GM12878 (cell line): ENCODE measurements at regions not wholly inside any gene's neighbourhood (a gene's known extent, or its start where the extent isn't known, plus 50 kb on each side); places are given as distances from the start of the nearest gene placed in this dataset.
"Not testable (repeated sequence)": the region's sequence is repeated elsewhere in the genome, so short reads cannot be mapped to it uniquely, and the experiment has no call there.

Experiments
- CEBPB ChIP-seq, 2 experiments: fragments of 150-350 bp in 1 of 2; IDR thresholded peaks; 2 replicates each; pipeline ENCODE4 v1.6.1; 2012 to 2014; ENCODE audit warnings: low read depth in 2 of 2, low read length in 2 of 2, borderline replicate concordance in 1 of 2, inconsistent platforms in 1 of 2
- CHD4 ChIP-seq: fragments of 200-600 bp; sonication (generic); IDR thresholded peaks from 2 replicates; pipeline ENCODE4 v1.6.1; 2016; ENCODE audit warnings: mild to moderate bottlenecking
- CTCF ChIP-seq, 3 experiments: IDR thresholded peaks in 2 of 3; conservative IDR thresholded peaks in 1 of 3; 2 replicates each; pipeline ENCODE4 v1.5.1; 2011; ENCODE audit warnings: low read depth in 3 of 3, low read length in 3 of 3, mild to moderate bottlenecking in 3 of 3, control low read depth in 2 of 3, moderate library complexity in 2 of 3, inconsistent platforms in 1 of 3, mixed read lengths in 1 of 3; ENCODE audit not compliant: control insufficient read depth in 2 of 3, insufficient read depth in 1 of 3; ENCODE audit errors: extremely low read depth in 1 of 3
- EGR1 ChIP-seq, 2 experiments: IDR thresholded peaks; 1 replicate in 1 of 2; 2 replicates in 1 of 2; pipeline ENCODE4 v1.6.1; 2011 to 2012; ENCODE audit warnings: low read depth in 2 of 2, low read length in 2 of 2, borderline replicate concordance in 1 of 2, mild to moderate bottlenecking in 1 of 2, moderate library complexity in 1 of 2
- EP300 ChIP-seq, 2 experiments: fragments of 150-350 bp in 1 of 2; IDR thresholded peaks; 2 replicates each; pipeline ENCODE4 v1.6.1; 2011 to 2012; ENCODE audit warnings: low read depth in 2 of 2, low read length in 2 of 2, borderline replicate concordance in 1 of 2, improper control_type of control experiment in 1 of 2, inconsistent platforms in 1 of 2; ENCODE audit not compliant: control insufficient read depth in 1 of 2
- FOXK2 ChIP-seq: fragments of 450-650 bp; IDR thresholded peaks from 2 replicates; pipeline ENCODE4 v1.6.1; 2017; ENCODE audit warnings: mild to moderate bottlenecking, moderate library complexity
- POLR2A ChIP-seq: IDR thresholded peaks from 2 replicates; pipeline ENCODE4 v1.6.1; 2011; ENCODE audit warnings: low read depth, mild to moderate bottlenecking, low read length
- RELA ChIP-seq: fragments of 450-650 bp; IDR thresholded peaks from 2 replicates; pipeline ENCODE4 v1.8.0; 2014; ENCODE audit warnings: borderline replicate concordance; ENCODE audit not compliant: partially characterized antibody
- RFX5 ChIP-seq: IDR thresholded peaks from 2 replicates; pipeline ENCODE4 v1.6.1; 2011; ENCODE audit warnings: low read depth, low read length, improper control_type of control experiment
- TF ChIP-seq, protein P1 (sequence below): IDR thresholded peaks from 2 replicates; pipeline ENCODE4 v1.6.1; 2011; ENCODE audit warnings: borderline replicate concordance, low read depth, mild to moderate bottlenecking, moderate library complexity, low read length; ENCODE audit not compliant: insufficient read depth, poor library complexity, severe bottlenecking

DNA sequence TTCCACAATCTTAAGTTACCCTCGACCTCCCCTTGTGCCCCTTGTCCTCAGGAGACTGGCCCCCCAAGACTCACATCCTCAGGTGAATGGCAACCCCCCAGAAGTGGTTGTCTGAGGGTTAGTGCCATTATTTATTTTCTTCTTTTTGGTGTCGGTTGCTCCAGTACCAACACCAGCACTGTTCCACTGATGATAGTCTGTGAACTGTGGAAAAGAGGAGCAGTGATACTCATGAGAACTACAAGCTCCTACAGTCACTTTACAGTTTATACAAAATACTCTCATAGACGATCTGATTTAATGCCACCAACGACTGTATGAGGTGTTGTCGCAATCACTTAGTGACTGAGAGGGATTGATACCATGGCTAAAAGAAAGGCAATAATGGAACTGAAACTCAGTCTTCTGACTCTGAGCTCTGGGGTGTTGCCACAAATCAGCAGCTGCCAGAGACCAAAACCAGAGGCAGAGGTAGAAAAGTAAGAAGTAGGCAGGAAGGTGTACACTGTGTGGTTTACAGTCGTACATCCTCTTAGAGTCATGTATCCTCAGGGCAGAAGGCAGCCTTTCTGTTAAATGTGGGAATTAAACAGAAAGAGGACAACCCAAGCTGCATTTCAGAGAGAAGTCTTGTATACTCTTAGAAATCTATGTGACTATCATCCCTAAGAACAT is 90.8 kb upstream of the ADCY2 start:
- TF ChIP-seq POLR2A; CTCF (IDR thresholded peaks at IDR 0.05 in 2 of 3, conservative IDR thresholded peaks at IDR 0.05 in 1 of 3; ENCODE audit: control insufficient read depth in 2 of 3, extremely low read depth in 1 of 3, insufficient read depth in 1 of 3, low read depth in 3 of 3, low read length in 3 of 3); RFX5; CHD4; CEBPB (IDR thresholded peaks at IDR 0.05; ENCODE audit: borderline replicate concordance in 1 of 2, low read depth in 2 of 2, low read length in 2 of 2); RELA; EP300 (IDR thresholded peaks at IDR 0.05; ENCODE audit: borderline replicate concordance in 1 of 2, control insufficient read depth in 1 of 2, low read depth in 2 of 2, low read length in 2 of 2); FOXK2; EGR1 (IDR thresholded peaks at IDR 0.05; ENCODE audit: borderline replicate concordance in 1 of 2, low read depth in 2 of 2, low read length in 2 of 2): not testable (repeated sequence)
- TF ChIP-seq, protein P1, sequence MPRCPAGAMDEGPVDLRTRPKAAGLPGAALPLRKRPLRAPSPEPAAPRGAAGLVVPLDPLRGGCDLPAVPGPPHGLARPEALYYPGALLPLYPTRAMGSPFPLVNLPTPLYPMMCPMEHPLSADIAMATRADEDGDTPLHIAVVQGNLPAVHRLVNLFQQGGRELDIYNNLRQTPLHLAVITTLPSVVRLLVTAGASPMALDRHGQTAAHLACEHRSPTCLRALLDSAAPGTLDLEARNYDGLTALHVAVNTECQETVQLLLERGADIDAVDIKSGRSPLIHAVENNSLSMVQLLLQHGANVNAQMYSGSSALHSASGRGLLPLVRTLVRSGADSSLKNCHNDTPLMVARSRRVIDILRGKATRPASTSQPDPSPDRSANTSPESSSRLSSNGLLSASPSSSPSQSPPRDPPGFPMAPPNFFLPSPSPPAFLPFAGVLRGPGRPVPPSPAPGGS, result not testable (repeated sequence)
